Heart right ventricle (tissue), 16 donors: ENCODE measurements at regions not wholly inside any gene's neighbourhood (a gene's known extent, or its start where the extent isn't known, plus 50 kb on each side); places are given as distances from the start of the nearest gene placed in this dataset.

Experiments used
- ATAC-seq, 8 donors: fragments of 200-7000 bp; cut with Tn5 transposase; one replicate each; pipeline ENCODE4 v1.9.1; 2020; ENCODE audit warnings: mild to moderate bottlenecking in 8 of 8, moderate library complexity in 8 of 8, moderate number of reproducible peaks in 1 of 8
- DNase-seq, 2 donors: peaks; one replicate each; pipeline ENCODE4 v3.0.0-alpha.2; 2020
- H3K27ac ChIP-seq, 10 donors: fragments of 200-600 bp; sonication (generic) in 2 of 10; one replicate each; pipeline versions ENCODE4 v1.5.0 to v1.8.0; 2020 to 2022; ENCODE audit warnings: mild to moderate bottlenecking in 3 of 10
- H3K27me3 ChIP-seq, 7 donors: fragments of 200-600 bp; one replicate each; pipeline ENCODE4 v1.8.0; 2021 to 2022; ENCODE audit warnings: mild to moderate bottlenecking in 2 of 7
- H3K36me3 ChIP-seq, 9 donors: fragments of 200-600 bp; sonication (generic) in 1 of 9; one replicate each; pipeline versions ENCODE4 v1.5.0 to v1.8.0; 2020 to 2022; ENCODE audit warnings: mild to moderate bottlenecking in 2 of 9
- H3K4me1 ChIP-seq, 9 donors: fragments of 200-600 bp; sonication (generic) in 1 of 9; one replicate each; pipeline versions ENCODE4 v1.5.0 to v1.8.0; 2020 to 2022; ENCODE audit warnings: mild to moderate bottlenecking in 4 of 9
- H3K4me3 ChIP-seq, 10 donors: fragments of 200-600 bp; sonication (generic) in 2 of 10; one replicate each; pipeline versions ENCODE4 v1.5.0 to v1.8.0; 2020 to 2022; ENCODE audit warnings: mild to moderate bottlenecking in 7 of 10, moderate library complexity in 2 of 10
- H3K9me3 ChIP-seq, 11 donors: fragments of 200-600 bp in 10 of 11; sonication (generic) in 2 of 11; one replicate each; pipeline versions ENCODE4 v1.5.0 to v1.8.0; 2013 to 2022; ENCODE audit warnings: mild to moderate bottlenecking in 2 of 11, control low read depth in 1 of 11, moderate library complexity in 1 of 11
- CTCF ChIP-seq, 9 donors: fragments of 200-600 bp; sonication (generic) in 2 of 9; IDR thresholded peaks; one replicate each; pipeline versions ENCODE4 v1.5.0 to v1.8.0; 2021 to 2022; ENCODE audit warnings: antibody characterized with exemption in 9 of 9, mild to moderate bottlenecking in 5 of 9, moderate library complexity in 1 of 9
- WGBS, 2 donors: extraction: QIAGEN DNeasy Blood & Tissue Kit; methylation state at CpG; one replicate each; pipeline ENCODE4 v1.1.7; 2013; ENCODE audit warnings: inconsistent platforms in 1 of 2; 5-methylcytosine and 5-hydroxymethylcytosine counted together
- intact Hi-C, 10 donors: fragments of 100-400 bp; cut with DNase I; formaldehyde crosslinking; loops; one replicate each; pipeline versions ENCODE4 v1.11.1 to v1.14.2; 2022
- donor health status: Arrhythmogenic right ventricular cardiomyopathy.
- donor health status: ischemic (EF 13 %, LVEDD 7.1; RV severe dilation, severe dysfunction).
- donor health status: healthy with polysubstance abuse.
- donor health status: DM: no; HTN: yes; CAD: no.
- donor health status: DM: no; HTN: no; CAD: no.
- donor health status: ischemic (EF 25% LVEDD 6.9; RV normal size, moderate dysfunction).
- donor health status: ischemic (EF 25% LVEDD 5.7; RV mildly dilated, moderate dysfunction).
- donor health status: healthy.
- donor health status: DM: yes; HTN: yes; CAD: no.
- donor health status: Ischemic cardiomyopathy.
- donor health status: ischemic (EF 35%, LVEDD 5.7; RV mildly dilated, moderate dysfunction).
- donor health status: nonischemic (EF 11% LVEDD 7.7; RV severe dilation, severe dysfunction).
- donor health status: DM: yes; HTN: yes; CAD: no.
- donor health status: PGD.
- donor health status: ischemic (EF 29% LVEDD 5.4; RV normal size, mild dysfunction).
- donor health status: nonischemic (EF 23%, LVEDD 6.1; RV moderate dilation, normal function).

GRCh38 chr20:54716174-54716747, 240.9 kb downstream of the DOK5 start:
- TF ChIP-seq CTCF (IDR thresholded peaks at IDR 0.05) = no peak
- H3K36me3 ChIP-seq = no peaks in the 10 kb centered on the region
- peaks cover 0 to 3% (median 0%) of the 10 kb centered on the region in 7 donors for H3K27me3 ChIP-seq
- H3K9me3 ChIP-seq = no peaks in the 10 kb centered on the region
- WGBS, 2 donors = 63% methylated on average over 5 of the region's 5 CpGs
- H3K4me3 ChIP-seq = no peak overlapping the region
- DNase-seq (no peak), ATAC-seq (no peak)
- H3K27ac ChIP-seq = no peak overlapping the region
- intact Hi-C loops = no loop called here
- H3K4me1 ChIP-seq = no peaks in the 10 kb centered on the region

GRCh38 chr20:54714817-54715216, 239.4 kb downstream of the DOK5 start:
- Histone ChIP-seq H3K4me3 (no peak overlapping the region), H3K27me3 (peaks cover 0 to 3% (median 0%) of the 10 kb centered on the region in 7 donors), H3K36me3 (no peaks in the 10 kb centered on the region), H3K27ac (no peak overlapping the region), H3K9me3 (no peaks in the 10 kb centered on the region), H3K4me1 (no peaks in the 10 kb centered on the region)
- WGBS, 2 donors = 71 to 72% methylated on average over 3 of the region's 3 CpGs
- ATAC-seq (no peak), DNase-seq (no peak)
- intact Hi-C loops = no loop called here
- TF ChIP-seq CTCF (IDR thresholded peaks at IDR 0.05) = no peak

GRCh38 chr20:54713727-54714126, 238.3 kb downstream of the DOK5 start:
- peaks cover 0 to under 1% (median 0%) of the 10 kb centered on the region in 11 donors for H3K9me3 ChIP-seq
- intact Hi-C loops = no loop called here
- H3K27ac ChIP-seq = no peak overlapping the region
- WGBS, 2 donors = 85 to 92% methylated on average over 4 of the region's 4 CpGs
- peaks cover 0 to 3% (median 0%) of the 10 kb centered on the region in 7 donors for H3K27me3 ChIP-seq
- no peaks in the 10 kb centered on the region for H3K4me1 ChIP-seq
- no peak for TF ChIP-seq CTCF (IDR thresholded peaks at IDR 0.05)
- DNase-seq (no peak), ATAC-seq (no peak)
- no peak overlapping the region for H3K4me3 ChIP-seq
- no peaks in the 10 kb centered on the region for H3K36me3 ChIP-seq

- peaks cover 0 to 3% (median 0%) of the 10 kb centered on the region in 7 donors for H3K27me3 ChIP-seq
- intact Hi-C loops = no loop called here
- H3K4me1 ChIP-seq = no peaks in the 10 kb centered on the region
- ATAC-seq (no peak), DNase-seq (no peak)
- TF ChIP-seq CTCF (IDR thresholded peaks at IDR 0.05) = no peak
- no peak overlapping the region for H3K27ac ChIP-seq
- peaks cover 0 to 6% (median 0%) of the 10 kb centered on the region in 11 donors for H3K9me3 ChIP-seq
- H3K4me3 ChIP-seq = no peak overlapping the region
- no peaks in the 10 kb centered on the region for H3K36me3 ChIP-seq
- 80 to 88% methylated on average over 4 of the region's 4 CpGs for WGBS, 2 donors
Measured at GRCh38 chr20:54711071-54711470, 235.7 kb downstream of the DOK5 start.
